Hepatocyte (in vitro differentiated cells): ENCODE measurements at regions not wholly inside any gene's neighbourhood (a gene's known extent, or its start where the extent isn't known, plus 50 kb on each side); places are given as distances from the start of the nearest gene placed in this dataset.

Experiments used
- CTCF ChIP-seq: fragments of 200-600 bp; sonication (generic); IDR thresholded peaks from 2 replicates; pipeline ENCODE4 v1.5.1; 2016; ENCODE audit warnings: antibody characterized with exemption, mild to moderate bottlenecking; ENCODE audit not compliant: poor library complexity
- EZH2 ChIP-seq: fragments of 200-600 bp; sonication (generic); IDR thresholded peaks from 2 replicates; pipeline ENCODE4 v1.6.1; 2016; ENCODE audit warnings: antibody characterized with exemption, mild to moderate bottlenecking, borderline replicate concordance
- EZH2phosphoT487 ChIP-seq: fragments of 200-600 bp; sonication (generic); IDR thresholded peaks from one replicate; pipeline ENCODE4 v1.6.1; 2018; ENCODE audit warnings: antibody characterized with exemption, mild to moderate bottlenecking, low read depth, moderate library complexity; ENCODE audit not compliant: unreplicated experiment, severe bottlenecking

- TF ChIP-seq CTCF (no peak), EZH2 (no peak), EZH2phosphoT487 (no peak)
These were observed 750.5 kb downstream of the CPS1 start for GRCh38 chr2:211306929-211307328.
